HEK293 (cell line): ENCODE measurements at regions not wholly inside any gene's neighbourhood (a gene's known extent, or its start where the extent isn't known, plus 50 kb on each side); places are given as distances from the start of the nearest gene placed in this dataset.
"Not testable (repeated sequence)": the region's sequence is repeated elsewhere in the genome, so short reads cannot be mapped to it uniquely, and the experiment has no call there.

Experiments used
- CTCF ChIA-PET: fragments of 350-600 bp; formaldehyde crosslinking; extraction: SDS; loops from one replicate; lab custom pipeline; 2021; ENCODE audit warnings: antibody characterized with exemption; lab: Yijun Ruan, JAX
- POLR2A ChIA-PET: fragments of 300-600 bp; formaldehyde crosslinking; extraction: SDS; loops from one replicate; lab custom pipeline; 2020; ENCODE audit warnings: antibody characterized with exemption, inconsistent platforms; lab: Yijun Ruan, JAX
- H3K27ac ChIP-seq: fragments of 200-500 bp; sonication (Bioruptor generic); 2 replicates; pipeline ENCODE4 v1.5.1; 2014; ENCODE audit warnings: low read depth, low read length, control low read depth, inconsistent platforms; ENCODE audit errors: extremely low read depth
- H3K36me3 ChIP-seq, 2 experiments: fragments of 200-500 bp in 1 of 2; sonication (Bioruptor generic) in 1 of 2; 1 replicate in 1 of 2; 2 replicates in 1 of 2; pipeline ENCODE4 v1.5.1; 2014 to 2017; ENCODE audit warnings: inconsistent platforms in 2 of 2, low read length in 2 of 2; ENCODE audit not compliant: control insufficient read depth in 2 of 2, insufficient read depth in 1 of 2
- H3K4me1 ChIP-seq: fragments of 200-500 bp; sonication (Bioruptor generic); 2 replicates; pipeline ENCODE4 v1.5.1; 2014; ENCODE audit warnings: mild to moderate bottlenecking, low read length, inconsistent platforms; ENCODE audit not compliant: control insufficient read depth, insufficient read depth
- H3K4me3 ChIP-seq: 2 replicates; pipeline ENCODE4 v1.5.1; 2011; ENCODE audit warnings: low read depth, mild to moderate bottlenecking, control low read depth, low read length, moderate library complexity
- H3K9me3 ChIP-seq: fragments of 200-500 bp; sonication (Bioruptor generic); 2 replicates; pipeline ENCODE4 v1.5.1; 2014; ENCODE audit warnings: low read depth, low read length, inconsistent platforms; ENCODE audit not compliant: control insufficient read depth, insufficient read depth
- GLIS1 ChIP-seq: fragments of 450-650 bp; formaldehyde crosslinking; IDR thresholded peaks from 2 replicates; pipeline ENCODE4 v1.5.1; 2016; ENCODE audit warnings: missing biosample characterization, missing genetic modification characterization
- GLIS2 ChIP-seq: fragments of 450-650 bp; formaldehyde crosslinking; IDR thresholded peaks from 2 replicates; pipeline ENCODE4 v1.5.1; 2016; ENCODE audit warnings: missing biosample characterization, missing genetic modification characterization
- KLF8 ChIP-seq: fragments of 450-650 bp; formaldehyde crosslinking; IDR thresholded peaks from 2 replicates; pipeline ENCODE4 v1.5.1; 2016; ENCODE audit warnings: missing biosample characterization, missing genetic modification characterization
- ZBTB48 ChIP-seq: fragments of 450-650 bp; formaldehyde crosslinking; IDR thresholded peaks from 2 replicates; pipeline ENCODE4 v1.5.1; 2016; ENCODE audit warnings: missing biosample characterization, missing genetic modification characterization
- ZNF114 ChIP-seq: fragments of 450-650 bp; formaldehyde crosslinking; IDR thresholded peaks from 2 replicates; pipeline ENCODE4 v1.5.0; 2017; ENCODE audit warnings: missing biosample characterization, missing genetic modification characterization
- ZNF302 ChIP-seq: fragments of 450-650 bp; formaldehyde crosslinking; IDR thresholded peaks from 2 replicates; pipeline ENCODE4 v1.5.1; 2016; ENCODE audit warnings: missing biosample characterization, missing genetic modification characterization, low read depth
- ZNF37A ChIP-seq: fragments of 450-650 bp; IDR thresholded peaks from 2 replicates; pipeline ENCODE4 v1.5.1; 2018; ENCODE audit warnings: missing biosample characterization, missing genetic modification characterization
- ZNF423 ChIP-seq: fragments of 450-650 bp; formaldehyde crosslinking; IDR thresholded peaks from 2 replicates; pipeline ENCODE4 v1.5.1; 2016; ENCODE audit warnings: missing biosample characterization, missing genetic modification characterization
- ZNF544 ChIP-seq: fragments of 450-650 bp; formaldehyde crosslinking; IDR thresholded peaks from 2 replicates; pipeline ENCODE4 v1.5.0; 2017; ENCODE audit warnings: missing biosample characterization, missing genetic modification characterization
- ZNF571 ChIP-seq: fragments of 450-650 bp; formaldehyde crosslinking; IDR thresholded peaks from 2 replicates; pipeline ENCODE4 v1.5.0; 2017; ENCODE audit warnings: missing biosample characterization, missing genetic modification characterization
- ZNF626 ChIP-seq: fragments of 450-650 bp; sonication (Bioruptor Pico); formaldehyde crosslinking; IDR thresholded peaks from 2 replicates; pipeline ENCODE4 v1.5.1; 2018; ENCODE audit warnings: missing biosample characterization, missing genetic modification characterization, inconsistent platforms
- ZNF654 ChIP-seq: fragments of 450-650 bp; formaldehyde crosslinking; IDR thresholded peaks from 2 replicates; pipeline ENCODE4 v1.5.1; 2016; ENCODE audit warnings: low read depth, missing biosample characterization, missing genetic modification characterization
- TF ChIP-seq, protein P1 (sequence below): fragments of 450-650 bp; formaldehyde crosslinking; IDR thresholded peaks from 2 replicates; pipeline ENCODE4 v1.5.1; 2016; ENCODE audit warnings: missing biosample characterization, missing genetic modification characterization, low read depth
- TF ChIP-seq, protein P2 (sequence below): fragments of 450-650 bp; formaldehyde crosslinking; IDR thresholded peaks from 2 replicates; pipeline ENCODE4 v1.5.1; 2016; ENCODE audit warnings: missing biosample characterization, missing genetic modification characterization
- TF ChIP-seq, protein P3 (sequence below): fragments of 450-650 bp; formaldehyde crosslinking; IDR thresholded peaks from 2 replicates; pipeline ENCODE4 v1.5.1; 2016; ENCODE audit warnings: missing biosample characterization, missing genetic modification characterization
- TF ChIP-seq, protein P4 (sequence below): fragments of 450-650 bp; formaldehyde crosslinking; IDR thresholded peaks from 2 replicates; pipeline ENCODE4 v1.5.1; 2016; ENCODE audit warnings: missing biosample characterization, missing genetic modification characterization
- TF ChIP-seq, protein P5 (sequence below): fragments of 450-650 bp; formaldehyde crosslinking; IDR thresholded peaks from 2 replicates; pipeline ENCODE4 v1.5.1; 2016; ENCODE audit warnings: missing biosample characterization, missing genetic modification characterization

DNA sequence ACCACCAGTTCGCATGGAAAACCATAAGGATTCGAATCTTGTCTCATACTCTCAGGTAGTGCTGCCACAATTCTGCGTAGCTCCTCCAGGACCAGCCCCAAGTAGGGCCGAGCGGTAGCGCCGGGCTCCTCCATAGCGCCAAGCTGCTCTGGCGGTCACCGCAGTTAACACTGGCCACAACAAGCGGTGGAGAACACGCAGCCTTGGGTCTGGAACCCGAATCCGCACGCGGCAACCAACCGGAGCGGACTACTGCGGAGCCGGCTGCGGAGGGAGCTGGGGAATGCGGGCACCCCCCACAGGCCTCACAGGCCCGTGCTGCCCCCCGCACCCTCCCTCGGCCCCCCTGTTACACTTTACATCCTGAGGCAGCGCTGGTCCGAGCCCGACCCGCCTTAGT is 531.5 kb downstream of the STK39 start:
- no peaks in the 10 kb centered on the region for H3K9me3 ChIP-seq
- no peaks in the 10 kb centered on the region for H3K4me1 ChIP-seq
- no peaks in the 10 kb centered on the region for H3K36me3 ChIP-seq
- no peak for TF ChIP-seq KLF8 (tag by site-specific recombination)
- TF ChIP-seq ZNF571, result no peak
- TF ChIP-seq ZBTB48 (tag by site-specific recombination), result no peak
- ChIA-PET CTCF (interaction anchor here (0.7 kb wide), 1 partner anchor 42 kb away, joined by 4 read pairs; no protein-coding TSS in a partner anchor), POLR2A (no interaction called here)
- no peak overlapping the region for H3K27ac ChIP-seq
- H3K4me3 ChIP-seq, result no peak overlapping the region

DNA sequence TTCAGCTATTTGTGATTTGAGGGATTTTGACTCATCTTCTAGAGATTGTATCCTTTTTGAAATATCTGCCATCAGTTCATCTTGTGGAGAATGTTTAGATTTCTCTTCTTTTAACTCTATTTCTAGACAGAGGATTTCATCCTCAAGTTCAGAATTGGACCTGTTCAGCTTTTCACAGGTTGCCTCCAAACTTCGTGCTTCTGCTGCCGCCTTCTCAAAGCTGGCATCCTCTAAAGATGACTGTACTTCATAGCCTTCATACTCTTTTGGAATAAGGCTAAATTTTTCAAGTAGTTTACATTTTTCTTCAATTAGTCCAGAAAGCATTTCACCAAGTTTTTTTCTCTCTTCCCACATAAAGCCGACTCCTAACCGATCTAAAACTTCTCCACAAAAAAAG is 531.9 kb downstream of the STK39 start:
- H3K4me3 ChIP-seq, H3K27ac ChIP-seq, H3K36me3 ChIP-seq, H3K4me1 ChIP-seq, H3K9me3 ChIP-seq, POLR2A ChIA-PET: not testable (repeated sequence)
- CTCF ChIA-PET, result interaction anchor here (0.7 kb wide), 2 partner anchors 42 to 403 kb away, joined by 3 to 4 read pairs; no protein-coding TSS in a partner anchor

DNA sequence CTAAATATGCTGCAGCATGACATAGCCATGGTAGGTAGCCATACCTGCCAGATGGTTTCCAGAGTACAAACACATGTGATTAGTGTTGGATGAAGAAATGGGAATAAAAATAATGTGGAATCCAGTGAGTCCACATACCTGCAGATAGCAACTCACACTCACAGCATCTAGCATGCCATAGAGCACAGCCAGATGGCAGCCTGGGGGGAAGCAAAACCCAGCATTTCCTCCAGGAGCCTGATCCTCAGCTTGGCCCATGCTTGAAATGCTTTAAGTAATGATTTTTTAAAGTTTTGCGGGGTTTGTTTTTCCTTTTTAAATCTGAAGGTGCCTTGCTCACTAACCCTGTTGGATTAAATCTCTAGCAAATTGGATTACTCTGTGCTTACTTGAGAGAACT is 535.1 kb downstream of the STK39 start:
- no peak overlapping the region for H3K4me3 ChIP-seq
- no peaks in the 10 kb centered on the region for H3K4me1 ChIP-seq
- ChIA-PET POLR2A (no interaction called here), CTCF (no interaction called here)
- no peak for TF ChIP-seq ZNF423
- TF ChIP-seq ZNF114, result no peak
- TF ChIP-seq KLF8 (tag by site-specific recombination), result no peak
- no peak for TF ChIP-seq ZNF544 (tag by site-specific recombination)
- TF ChIP-seq, protein P1, sequence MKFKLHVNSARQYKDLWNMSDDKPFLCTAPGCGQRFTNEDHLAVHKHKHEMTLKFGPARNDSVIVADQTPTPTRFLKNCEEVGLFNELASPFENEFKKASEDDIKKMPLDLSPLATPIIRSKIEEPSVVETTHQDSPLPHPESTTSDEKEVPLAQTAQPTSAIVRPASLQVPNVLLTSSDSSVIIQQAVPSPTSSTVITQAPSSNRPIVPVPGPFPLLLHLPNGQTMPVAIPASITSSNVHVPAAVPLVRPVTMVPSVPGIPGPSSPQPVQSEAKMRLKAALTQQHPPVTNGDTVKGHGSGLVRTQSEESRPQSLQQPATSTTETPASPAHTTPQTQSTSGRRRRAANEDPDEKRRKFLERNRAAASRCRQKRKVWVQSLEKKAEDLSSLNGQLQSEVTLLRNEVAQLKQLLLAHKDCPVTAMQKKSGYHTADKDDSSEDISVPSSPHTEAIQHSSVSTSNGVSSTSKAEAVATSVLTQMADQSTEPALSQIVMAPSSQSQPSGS (tag by site-specific recombination), result no peak
- TF ChIP-seq, protein P2, sequence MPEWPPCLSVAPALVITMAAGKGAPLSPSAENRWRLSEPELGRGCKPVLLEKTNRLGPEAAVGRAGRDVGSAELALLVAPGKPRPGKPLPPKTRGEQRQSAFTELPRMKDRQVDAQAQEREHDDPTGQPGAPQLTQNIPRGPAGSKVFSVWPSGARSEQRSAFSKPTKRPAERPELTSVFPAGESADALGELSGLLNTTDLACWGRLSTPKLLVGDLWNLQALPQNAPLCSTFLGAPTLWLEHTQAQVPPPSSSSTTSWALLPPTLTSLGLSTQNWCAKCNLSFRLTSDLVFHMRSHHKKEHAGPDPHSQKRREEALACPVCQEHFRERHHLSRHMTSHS (tag by site-specific recombination), result no peak
- no peak for TF ChIP-seq ZNF37A (tag by site-specific recombination)
- no peak for TF ChIP-seq GLIS1 (tag by site-specific recombination)
- TF ChIP-seq, protein P3, sequence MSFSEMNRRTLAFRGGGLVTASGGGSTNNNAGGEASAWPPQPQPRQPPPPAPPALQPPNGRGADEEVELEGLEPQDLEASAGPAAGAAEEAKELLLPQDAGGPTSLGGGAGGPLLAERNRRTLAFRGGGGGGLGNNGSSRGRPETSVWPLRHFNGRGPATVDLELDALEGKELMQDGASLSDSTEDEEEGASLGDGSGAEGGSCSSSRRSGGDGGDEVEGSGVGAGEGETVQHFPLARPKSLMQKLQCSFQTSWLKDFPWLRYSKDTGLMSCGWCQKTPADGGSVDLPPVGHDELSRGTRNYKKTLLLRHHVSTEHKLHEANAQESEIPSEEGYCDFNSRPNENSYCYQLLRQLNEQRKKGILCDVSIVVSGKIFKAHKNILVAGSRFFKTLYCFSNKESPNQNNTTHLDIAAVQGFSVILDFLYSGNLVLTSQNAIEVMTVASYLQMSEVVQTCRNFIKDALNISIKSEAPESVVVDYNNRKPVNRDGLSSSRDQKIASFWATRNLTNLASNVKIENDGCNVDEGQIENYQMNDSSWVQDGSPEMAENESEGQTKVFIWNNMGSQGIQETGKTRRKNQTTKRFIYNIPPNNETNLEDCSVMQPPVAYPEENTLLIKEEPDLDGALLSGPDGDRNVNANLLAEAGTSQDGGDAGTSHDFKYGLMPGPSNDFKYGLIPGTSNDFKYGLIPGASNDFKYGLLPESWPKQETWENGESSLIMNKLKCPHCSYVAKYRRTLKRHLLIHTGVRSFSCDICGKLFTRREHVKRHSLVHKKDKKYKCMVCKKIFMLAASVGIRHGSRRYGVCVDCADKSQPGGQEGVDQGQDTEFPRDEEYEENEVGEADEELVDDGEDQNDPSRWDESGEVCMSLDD (tag by site-specific recombination), result no peak
- TF ChIP-seq, protein P4, sequence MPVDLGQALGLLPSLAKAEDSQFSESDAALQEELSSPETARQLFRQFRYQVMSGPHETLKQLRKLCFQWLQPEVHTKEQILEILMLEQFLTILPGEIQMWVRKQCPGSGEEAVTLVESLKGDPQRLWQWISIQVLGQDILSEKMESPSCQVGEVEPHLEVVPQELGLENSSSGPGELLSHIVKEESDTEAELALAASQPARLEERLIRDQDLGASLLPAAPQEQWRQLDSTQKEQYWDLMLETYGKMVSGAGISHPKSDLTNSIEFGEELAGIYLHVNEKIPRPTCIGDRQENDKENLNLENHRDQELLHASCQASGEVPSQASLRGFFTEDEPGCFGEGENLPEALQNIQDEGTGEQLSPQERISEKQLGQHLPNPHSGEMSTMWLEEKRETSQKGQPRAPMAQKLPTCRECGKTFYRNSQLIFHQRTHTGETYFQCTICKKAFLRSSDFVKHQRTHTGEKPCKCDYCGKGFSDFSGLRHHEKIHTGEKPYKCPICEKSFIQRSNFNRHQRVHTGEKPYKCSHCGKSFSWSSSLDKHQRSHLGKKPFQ (tag by site-specific recombination), result no peak
- no peak for TF ChIP-seq ZNF626 (tag by site-specific recombination)
- no peak for TF ChIP-seq ZNF302
- no peak for TF ChIP-seq ZNF654
- TF ChIP-seq, protein P5, sequence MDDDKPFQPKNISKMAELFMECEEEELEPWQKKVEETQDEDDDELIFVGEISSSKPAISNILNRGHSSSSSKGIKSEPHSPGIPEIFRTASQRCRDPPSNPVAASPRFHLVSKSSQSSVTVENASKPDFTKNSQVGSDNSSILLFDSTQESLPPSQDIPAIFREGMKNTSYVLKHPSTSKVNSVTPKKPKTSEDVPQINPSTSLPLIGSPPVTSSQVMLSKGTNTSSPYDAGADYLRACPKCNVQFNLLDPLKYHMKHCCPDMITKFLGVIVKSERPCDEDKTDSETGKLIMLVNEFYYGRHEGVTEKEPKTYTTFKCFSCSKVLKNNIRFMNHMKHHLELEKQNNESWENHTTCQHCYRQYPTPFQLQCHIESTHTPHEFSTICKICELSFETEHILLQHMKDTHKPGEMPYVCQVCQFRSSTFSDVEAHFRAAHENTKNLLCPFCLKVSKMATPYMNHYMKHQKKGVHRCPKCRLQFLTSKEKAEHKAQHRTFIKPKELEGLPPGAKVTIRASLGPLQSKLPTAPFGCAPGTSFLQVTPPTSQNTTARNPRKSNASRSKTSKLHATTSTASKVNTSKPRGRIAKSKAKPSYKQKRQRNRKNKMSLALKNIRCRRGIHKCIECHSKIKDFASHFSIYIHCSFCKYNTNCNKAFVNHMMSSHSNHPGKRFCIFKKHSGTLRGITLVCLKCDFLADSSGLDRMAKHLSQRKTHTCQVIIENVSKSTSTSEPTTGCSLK, result no peak
- TF ChIP-seq GLIS2 (tag by site-specific recombination), result no peak
- TF ChIP-seq, all 188 proteins: peak for 0
- no peak overlapping the region for H3K27ac ChIP-seq
- H3K9me3 ChIP-seq, result no peaks in the 10 kb centered on the region
- H3K36me3 ChIP-seq, result no peaks in the 10 kb centered on the region
